HUES64 (cell line): ENCODE measurements at regions not wholly inside any gene's neighbourhood (a gene's known extent, or its start where the extent isn't known, plus 50 kb on each side); places are given as distances from the start of the nearest gene placed in this dataset.
A peak's percentile ranks its signal among the peaks of the same experiment; 100 is the strongest.
"Not testable (repeated sequence)": the region's sequence is repeated elsewhere in the genome, so short reads cannot be mapped to it uniquely, and the experiment has no call there.

Source experiments
- H3K27ac ChIP-seq: 2 replicates; pipeline ENCODE4 v1.7.0; 2013; ENCODE audit warnings: low read depth, low read length, inconsistent platforms
- H3K27me3 ChIP-seq: 2 replicates; pipeline ENCODE4 v1.6.1; 2013; ENCODE audit warnings: mild to moderate bottlenecking, low read length; ENCODE audit not compliant: insufficient read depth
- H3K36me3 ChIP-seq: 2 replicates; pipeline ENCODE4 v1.6.1; 2013; ENCODE audit warnings: mild to moderate bottlenecking, low read length; ENCODE audit not compliant: insufficient read depth
- H3K4me1 ChIP-seq: 2 replicates; pipeline ENCODE4 v1.6.1; 2013; ENCODE audit warnings: mild to moderate bottlenecking, low read length, moderate library complexity; ENCODE audit not compliant: insufficient read depth
- H3K4me3 ChIP-seq: 2 replicates; pipeline ENCODE4 v1.5.1; 2013; ENCODE audit warnings: mild to moderate bottlenecking, low read length, moderate library complexity
- H3K9ac ChIP-seq: 2 replicates; pipeline ENCODE4 v1.6.1; 2013; ENCODE audit warnings: mild to moderate bottlenecking, low read depth, low read length
- H3K9me3 ChIP-seq: 2 replicates; pipeline ENCODE4 v1.6.1; 2013; ENCODE audit warnings: low read depth, low read length; ENCODE audit not compliant: insufficient read depth
- WGBS: fragments of 150-250, 120-280 bp; methylation state at CpG from one replicate; pipeline ENCODE4 v1.1.7; 2013; ENCODE audit warnings: missing lambda C conversion rate; 5-methylcytosine and 5-hydroxymethylcytosine counted together

GRCh38 chr16:52165961-52166360, 381.0 kb downstream of the TOX3 start:
- Histone ChIP-seq H3K4me1 (no peaks in the 10 kb centered on the region), H3K27ac (no peak overlapping the region), H3K27me3 (no peaks in the 10 kb centered on the region), H3K4me3 (no peak overlapping the region), H3K9me3 (no peaks in the 10 kb centered on the region), H3K9ac (no peak overlapping the region), H3K36me3 (no peaks in the 10 kb centered on the region)
- 91% methylated on average over 8 of the region's 8 CpGs for WGBS

GRCh38 chr16:52149003-52149402, 397.9 kb downstream of the TOX3 start:
- H3K27ac ChIP-seq, result no peak overlapping the region
- WGBS, result 88% methylated on average over 2 of the region's 3 CpGs

GRCh38 chr16:52141871-52142270, 405.1 kb downstream of the TOX3 start:
- Histone ChIP-seq H3K27me3 (no peaks in the 10 kb centered on the region), H3K4me1 (0 out of 2 replicates have a peak, but pooled peaks cover 6% of the 10 kb centered on the region), H3K9ac (no peak overlapping the region), H3K36me3 (no peaks in the 10 kb centered on the region), H3K4me3 (no peak overlapping the region), H3K9me3 (no peaks in the 10 kb centered on the region), H3K27ac (no peak overlapping the region)
- WGBS, result 68% methylated on average over 3 of the region's 4 CpGs

More at GRCh38 chr16:52149003-52149402, 397.9 kb downstream of the TOX3 start:
- Histone ChIP-seq H3K27me3 (no peaks in the 10 kb centered on the region), H3K4me1 (no peaks in the 10 kb centered on the region), H3K9me3 (no peaks in the 10 kb centered on the region), H3K4me3 (no peak overlapping the region), H3K36me3 (no peaks in the 10 kb centered on the region), H3K9ac (no peak overlapping the region)

- Histone ChIP-seq H3K27me3 (no peaks in the 10 kb centered on the region), H3K36me3 (no peaks in the 10 kb centered on the region), H3K4me3 (no peak overlapping the region), H3K4me1 (no peaks in the 10 kb centered on the region), H3K27ac (no peak overlapping the region), H3K9ac (no peak overlapping the region), H3K9me3 (no peaks in the 10 kb centered on the region)
- 66% methylated on average over 3 of the region's 3 CpGs for WGBS
Observed at GRCh38 chr16:52128361-52128760, 418.6 kb downstream of the TOX3 start.

- Histone ChIP-seq H3K9ac (no peak overlapping the region), H3K36me3 (no peaks in the 10 kb centered on the region), H3K9me3 (peaks cover 21% of the 10 kb centered on the region), H3K4me1 (no peaks in the 10 kb centered on the region), H3K27ac (no peak overlapping the region), H3K27me3 (no peaks in the 10 kb centered on the region), H3K4me3 (no peak overlapping the region)
- WGBS, result 100% methylated on average over 1 of the region's 1 CpG
Observed at GRCh38 chr16:52123842-52124241, 423.1 kb downstream of the TOX3 start.

- H3K27me3 ChIP-seq, result no peaks in the 10 kb centered on the region
- no peak overlapping the region for H3K9ac ChIP-seq
- no peaks in the 10 kb centered on the region for H3K4me1 ChIP-seq
- no peak overlapping the region for H3K4me3 ChIP-seq
- H3K27ac ChIP-seq, result no peak overlapping the region
- no peaks in the 10 kb centered on the region for H3K36me3 ChIP-seq
- H3K9me3 ChIP-seq, result peaks cover 24% of the 10 kb centered on the region
- WGBS, result 80% methylated on average over 1 of the region's 2 CpGs
Observed at GRCh38 chr16:52123061-52123839, 423.7 kb downstream of the TOX3 start.

GRCh38 chr16:52117171-52117570, 429.8 kb downstream of the TOX3 start:
- Histone ChIP-seq H3K27me3 (no peaks in the 10 kb centered on the region), H3K27ac (peak overlapping the region; percentile 21; the same call in 1 of the 2 replicates), H3K36me3 (no peaks in the 10 kb centered on the region), H3K9me3 (peaks cover 24% of the 10 kb centered on the region), H3K4me3 (no peak overlapping the region), H3K4me1 (peaks cover 49% of the 10 kb centered on the region), H3K9ac (no peak overlapping the region)
- no CpG with 5 or more reads among the region's 2 CpGs for WGBS

- Histone ChIP-seq H3K4me1 (peaks cover 51% of the 10 kb centered on the region), H3K9ac (no peak overlapping the region), H3K27me3 (no peaks in the 10 kb centered on the region), H3K9me3 (peaks cover 8% of the 10 kb centered on the region), H3K27ac (no peak overlapping the region), H3K36me3 (no peaks in the 10 kb centered on the region), H3K4me3 (no peak overlapping the region)
- WGBS, result 95% methylated on average over 4 of the region's 4 CpGs
Observed at GRCh38 chr16:52114379-52114778, 432.6 kb downstream of the TOX3 start.

- WGBS, result 89% methylated on average over 1 of the region's 2 CpGs
- no peak overlapping the region for H3K9ac ChIP-seq
Observed at GRCh38 chr16:52113533-52114183, 433.3 kb downstream of the TOX3 start.

GRCh38 chr16:52104993-52105392, 441.9 kb downstream of the TOX3 start:
- H3K4me1 ChIP-seq, H3K27ac ChIP-seq, H3K27me3 ChIP-seq, H3K36me3 ChIP-seq, H3K9ac ChIP-seq, H3K4me3 ChIP-seq, H3K9me3 ChIP-seq: not testable (repeated sequence)
- WGBS, result 97% methylated on average over 4 of the region's 4 CpGs

More at GRCh38 chr16:52113533-52114183, 433.3 kb downstream of the TOX3 start:
- Histone ChIP-seq H3K27ac (no peak overlapping the region), H3K9me3 (0 out of 2 replicates have a peak, but pooled peaks cover 1% of the 10 kb centered on the region), H3K4me3 (no peak overlapping the region), H3K27me3 (no peaks in the 10 kb centered on the region), H3K36me3 (no peaks in the 10 kb centered on the region), H3K4me1 (peaks cover 51% of the 10 kb centered on the region)

GRCh38 chr16:52103791-52104190, 443.2 kb downstream of the TOX3 start:
- H3K4me3 ChIP-seq, result no peak overlapping the region
- no peak overlapping the region for H3K27ac ChIP-seq
- no peaks in the 10 kb centered on the region for H3K36me3 ChIP-seq
- H3K9me3 ChIP-seq, result no peaks in the 10 kb centered on the region
- no peaks in the 10 kb centered on the region for H3K27me3 ChIP-seq
- 97% methylated on average over 1 of the region's 1 CpG for WGBS
- H3K4me1 ChIP-seq, result no peaks in the 10 kb centered on the region
- no peak overlapping the region for H3K9ac ChIP-seq
